Mucosa of rectum (tissue), 2 donors: ENCODE measurements at regions not wholly inside any gene's neighbourhood (a gene's known extent, or its start where the extent isn't known, plus 50 kb on each side); places are given as distances from the start of the nearest gene placed in this dataset.

Experiments
- H3K27ac ChIP-seq, 2 donors: one replicate each; pipeline ENCODE4 v1.7.0; 2013; ENCODE audit warnings: inconsistent platforms in 2 of 2, low read depth in 2 of 2, low read length in 2 of 2
- H3K27me3 ChIP-seq, 2 donors: one replicate each; pipeline ENCODE4 v1.7.0; 2013; ENCODE audit warnings: low read length in 2 of 2; ENCODE audit not compliant: control insufficient read depth in 2 of 2, insufficient read depth in 2 of 2
- H3K36me3 ChIP-seq, 2 donors: one replicate each; pipeline ENCODE4 v1.7.0; 2013; ENCODE audit warnings: low read length in 2 of 2; ENCODE audit not compliant: control insufficient read depth in 2 of 2, insufficient read depth in 2 of 2
- H3K4me1 ChIP-seq, 2 donors: one replicate each; pipeline ENCODE4 v1.7.0; 2013; ENCODE audit warnings: low read length in 2 of 2, mild to moderate bottlenecking in 1 of 2; ENCODE audit not compliant: control insufficient read depth in 2 of 2, insufficient read depth in 2 of 2
- H3K4me3 ChIP-seq, 2 donors: one replicate each; pipeline ENCODE4 v1.7.0; 2013; ENCODE audit warnings: low read length in 2 of 2
- H3K9ac ChIP-seq, 2 donors: one replicate each; pipeline ENCODE4 v1.7.0; 2013; ENCODE audit warnings: low read length in 2 of 2, low read depth in 1 of 2, mild to moderate bottlenecking in 1 of 2
- H3K9me3 ChIP-seq, 2 donors: one replicate each; pipeline ENCODE4 v1.7.0; 2013; ENCODE audit warnings: low read length in 2 of 2; ENCODE audit not compliant: control insufficient read depth in 2 of 2
- donor health status: healthy.
- donor health status: Normal muscosa, but diverticular disease.

DNA sequence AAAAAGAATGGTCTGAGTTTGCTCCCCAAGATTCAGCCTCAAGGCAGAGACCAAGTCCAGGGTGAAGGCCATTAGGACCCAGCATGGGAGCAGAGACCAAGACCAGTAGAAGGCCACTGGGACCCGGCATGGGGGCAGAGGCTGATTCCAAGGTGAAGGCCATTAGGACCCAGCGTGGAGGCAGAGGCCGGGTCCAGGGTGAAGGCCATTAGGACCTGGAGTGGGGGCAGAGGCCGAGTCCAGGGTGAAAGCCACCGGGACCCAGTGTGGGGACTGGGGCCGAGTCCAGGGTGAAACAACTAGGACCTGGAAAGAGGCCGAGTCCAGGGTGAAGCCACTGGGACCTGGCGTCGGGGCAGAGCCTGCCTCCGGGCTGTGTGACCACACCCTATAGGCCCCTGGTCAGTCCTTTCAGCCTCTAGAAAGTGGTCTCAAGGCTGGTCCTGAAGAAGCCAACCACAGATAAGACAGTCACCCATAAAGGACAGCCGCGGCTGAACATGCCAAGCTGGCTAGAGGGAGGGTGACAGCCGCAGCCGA is 113.8 kb upstream of the SALL3 start:
- H3K27me3 ChIP-seq: peaks cover 3% of the 10 kb centered on the region in 2 donors
- H3K4me3 ChIP-seq: no peak overlapping the region
- no peaks in the 10 kb centered on the region for H3K36me3 ChIP-seq
- no peaks in the 10 kb centered on the region for H3K9me3 ChIP-seq
- no peaks in the 10 kb centered on the region for H3K4me1 ChIP-seq
- H3K9ac ChIP-seq: no peak overlapping the region
- no peak overlapping the region for H3K27ac ChIP-seq

DNA sequence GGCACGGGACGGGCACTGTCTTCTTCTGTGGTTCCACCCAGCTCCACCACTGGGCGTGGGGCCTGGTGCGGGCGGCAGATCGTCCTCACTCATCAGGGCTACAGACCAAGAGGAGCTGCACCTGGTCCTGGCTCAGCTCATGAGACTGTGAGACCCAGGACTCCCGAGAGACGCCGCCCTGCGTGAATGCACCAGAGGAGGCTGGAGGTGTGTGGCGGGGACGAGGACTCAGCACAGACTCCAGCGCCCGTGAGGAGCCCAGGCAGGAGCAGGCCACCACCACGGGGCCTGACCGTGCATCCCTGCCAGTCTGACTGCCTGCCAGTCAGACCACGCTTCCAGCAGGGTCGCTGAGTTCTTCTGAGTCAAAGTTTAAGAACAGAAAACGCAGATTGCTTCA is 112.5 kb upstream of the SALL3 start:
- no peak overlapping the region for H3K9ac ChIP-seq
- H3K4me3 ChIP-seq: no peak overlapping the region
- no peaks in the 10 kb centered on the region for H3K9me3 ChIP-seq
- no peaks in the 10 kb centered on the region for H3K36me3 ChIP-seq
- no peaks in the 10 kb centered on the region for H3K4me1 ChIP-seq
- H3K27ac ChIP-seq: no peak overlapping the region
- peaks cover 0 to 3% of the 10 kb centered on the region in 2 donors for H3K27me3 ChIP-seq

DNA sequence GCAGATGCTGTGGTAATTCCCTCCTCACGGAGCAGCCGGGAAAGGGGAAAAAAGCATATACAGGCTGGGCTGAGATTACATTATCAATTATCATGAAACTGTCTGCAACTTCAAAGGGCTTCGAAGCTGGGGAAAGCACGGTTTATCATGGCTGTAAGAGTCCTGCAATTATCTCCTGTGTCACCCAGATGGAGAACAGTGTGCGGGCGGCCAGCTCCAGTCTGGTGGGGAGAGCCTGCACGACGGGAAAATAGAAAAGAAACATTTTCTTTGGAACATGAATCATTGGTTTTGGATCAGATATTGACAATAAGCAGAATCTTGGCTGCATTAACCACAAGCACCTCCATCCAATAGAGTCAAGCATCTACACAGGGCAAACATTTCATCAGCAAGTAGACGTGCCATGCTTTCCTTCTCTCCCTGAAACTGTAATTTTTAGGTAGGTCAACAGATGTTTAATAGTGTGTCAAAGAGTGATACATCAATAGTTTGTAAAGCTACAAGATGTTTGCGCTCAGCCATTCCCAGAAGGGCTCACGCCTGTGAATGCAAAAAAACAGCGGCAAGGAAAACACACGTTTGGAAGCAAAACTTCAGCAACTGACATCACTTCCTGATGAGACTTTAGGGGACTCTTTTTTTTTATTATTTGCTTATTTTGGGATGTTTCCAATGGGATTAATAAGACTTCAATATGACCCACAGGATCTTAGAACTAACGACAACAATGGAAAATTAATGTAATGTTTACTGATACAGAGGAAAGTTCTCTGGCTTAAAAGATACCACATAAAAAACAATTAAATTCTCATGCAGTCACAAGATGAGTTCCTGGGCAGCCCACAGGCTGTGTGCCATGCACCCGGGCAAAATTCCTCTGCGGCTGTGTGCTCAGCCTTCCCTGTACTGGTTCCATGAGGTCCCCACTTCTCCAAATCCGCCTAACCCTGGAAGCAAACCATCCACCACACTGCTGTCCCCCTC is 111.0 kb upstream of the SALL3 start:
- Histone ChIP-seq H3K4me3 (no peak overlapping the region), H3K27ac (no peak overlapping the region)

DNA sequence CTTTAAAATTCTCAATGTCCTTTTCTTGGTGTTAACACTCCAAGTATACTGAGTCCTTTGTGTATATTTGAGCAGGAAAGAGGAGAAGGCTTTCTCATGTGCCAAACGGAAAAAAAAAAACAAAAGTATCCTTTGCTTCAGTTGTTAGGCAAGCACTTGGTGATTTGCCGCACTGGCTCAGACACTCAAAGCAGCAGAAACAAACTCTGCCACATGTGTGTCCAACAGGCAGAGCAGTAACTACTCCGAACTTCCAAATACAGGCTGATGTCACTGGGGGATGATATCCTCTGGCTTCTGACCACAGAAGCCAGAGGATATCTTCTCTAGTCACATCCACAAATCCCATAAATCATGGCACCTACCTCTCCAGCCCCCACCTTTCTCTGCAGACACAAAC is 108.0 kb upstream of the SALL3 start:
- H3K27me3 ChIP-seq: peaks cover 0 to 3% of the 10 kb centered on the region in 2 donors
- H3K4me3 ChIP-seq: no peak overlapping the region
- H3K27ac ChIP-seq: no peak overlapping the region
- no peaks in the 10 kb centered on the region for H3K4me1 ChIP-seq
- H3K36me3 ChIP-seq: no peaks in the 10 kb centered on the region
- no peak overlapping the region for H3K9ac ChIP-seq
- H3K9me3 ChIP-seq: no peaks in the 10 kb centered on the region

More for the DNA sequence above, 111.0 kb upstream of the SALL3 start:
- H3K9me3 ChIP-seq: no peaks in the 10 kb centered on the region
- H3K27me3 ChIP-seq: peaks cover 0 to 3% of the 10 kb centered on the region in 2 donors
- no peak overlapping the region for H3K9ac ChIP-seq
- no peaks in the 10 kb centered on the region for H3K36me3 ChIP-seq
- H3K4me1 ChIP-seq: no peaks in the 10 kb centered on the region

DNA sequence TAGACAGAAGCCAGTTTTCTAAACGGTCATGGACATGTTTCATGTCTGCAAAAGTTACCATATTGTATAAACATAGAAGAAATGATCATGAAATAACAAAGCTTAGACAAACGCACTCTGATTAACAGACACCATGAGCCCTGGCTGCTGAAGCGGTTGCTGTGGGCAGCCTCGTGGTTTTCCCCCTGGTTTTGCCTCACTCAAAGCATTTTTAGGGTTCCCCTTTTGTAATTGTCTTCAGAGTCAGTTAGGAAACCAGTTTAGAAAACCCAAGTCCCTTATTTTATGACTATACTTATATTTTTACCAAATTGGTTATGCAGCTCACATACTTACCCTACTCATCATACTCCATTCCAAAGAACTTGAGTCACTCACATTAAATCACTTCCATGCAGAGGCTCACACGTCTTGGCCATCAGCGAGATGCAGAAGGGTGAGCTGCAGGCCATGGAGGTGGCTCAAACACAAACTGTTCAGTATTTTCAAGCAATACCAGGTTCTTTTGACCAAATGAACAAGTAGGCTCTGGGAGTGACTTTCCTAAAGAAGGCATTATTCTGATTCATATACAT is 105.6 kb upstream of the SALL3 start:
- Histone ChIP-seq H3K27me3 (peaks cover 0 to 2% of the 10 kb centered on the region in 2 donors), H3K4me1 (no peaks in the 10 kb centered on the region), H3K27ac (no peak overlapping the region)

DNA sequence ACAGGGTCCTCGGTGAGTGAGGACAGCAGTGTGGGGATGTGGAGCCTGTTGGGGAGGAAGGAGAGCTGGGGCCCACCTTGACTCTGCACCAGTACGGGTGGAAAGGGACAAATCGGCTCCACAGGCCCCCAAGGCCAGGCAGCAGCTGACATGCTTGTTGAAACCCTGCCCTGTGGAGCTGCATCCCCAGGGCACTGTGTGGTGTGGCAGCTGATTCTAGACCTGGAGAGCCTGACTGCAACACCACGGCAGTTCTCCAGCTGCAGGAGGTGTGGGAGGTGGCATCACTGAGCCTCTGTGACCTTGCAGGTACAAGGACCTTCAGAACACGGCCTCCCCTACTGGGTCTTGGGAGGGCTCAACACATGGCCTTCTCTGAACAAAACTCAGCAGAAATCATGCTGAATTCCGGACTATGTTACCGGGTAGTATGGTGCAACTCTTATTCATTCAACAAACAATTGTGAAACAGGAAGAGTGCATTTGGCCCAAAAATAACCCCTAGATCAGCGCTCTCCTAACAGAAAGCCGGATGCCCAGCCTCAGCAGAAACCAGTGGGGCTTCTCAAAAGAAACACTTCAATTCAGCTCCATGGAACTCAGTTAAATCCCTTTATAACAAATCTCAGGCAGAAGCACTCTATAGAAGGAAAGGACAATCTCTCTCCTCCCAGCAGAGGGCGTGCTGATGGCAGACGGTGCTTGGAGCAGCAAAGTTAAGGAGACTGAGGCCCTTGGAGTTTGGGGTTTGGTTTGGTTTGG is 104.4 kb upstream of the SALL3 start:
- no peak overlapping the region for H3K27ac ChIP-seq
- no peaks in the 10 kb centered on the region for H3K9me3 ChIP-seq
- no peaks in the 10 kb centered on the region for H3K4me1 ChIP-seq
- no peaks in the 10 kb centered on the region for H3K36me3 ChIP-seq
- H3K4me3 ChIP-seq: no peak overlapping the region
- H3K27me3 ChIP-seq: no peaks in the 10 kb centered on the region
- no peak overlapping the region for H3K9ac ChIP-seq

More for the DNA sequence above, 105.6 kb upstream of the SALL3 start:
- no peak overlapping the region for H3K4me3 ChIP-seq
- no peaks in the 10 kb centered on the region for H3K36me3 ChIP-seq
- H3K9me3 ChIP-seq: no peaks in the 10 kb centered on the region
- no peak overlapping the region for H3K9ac ChIP-seq

DNA sequence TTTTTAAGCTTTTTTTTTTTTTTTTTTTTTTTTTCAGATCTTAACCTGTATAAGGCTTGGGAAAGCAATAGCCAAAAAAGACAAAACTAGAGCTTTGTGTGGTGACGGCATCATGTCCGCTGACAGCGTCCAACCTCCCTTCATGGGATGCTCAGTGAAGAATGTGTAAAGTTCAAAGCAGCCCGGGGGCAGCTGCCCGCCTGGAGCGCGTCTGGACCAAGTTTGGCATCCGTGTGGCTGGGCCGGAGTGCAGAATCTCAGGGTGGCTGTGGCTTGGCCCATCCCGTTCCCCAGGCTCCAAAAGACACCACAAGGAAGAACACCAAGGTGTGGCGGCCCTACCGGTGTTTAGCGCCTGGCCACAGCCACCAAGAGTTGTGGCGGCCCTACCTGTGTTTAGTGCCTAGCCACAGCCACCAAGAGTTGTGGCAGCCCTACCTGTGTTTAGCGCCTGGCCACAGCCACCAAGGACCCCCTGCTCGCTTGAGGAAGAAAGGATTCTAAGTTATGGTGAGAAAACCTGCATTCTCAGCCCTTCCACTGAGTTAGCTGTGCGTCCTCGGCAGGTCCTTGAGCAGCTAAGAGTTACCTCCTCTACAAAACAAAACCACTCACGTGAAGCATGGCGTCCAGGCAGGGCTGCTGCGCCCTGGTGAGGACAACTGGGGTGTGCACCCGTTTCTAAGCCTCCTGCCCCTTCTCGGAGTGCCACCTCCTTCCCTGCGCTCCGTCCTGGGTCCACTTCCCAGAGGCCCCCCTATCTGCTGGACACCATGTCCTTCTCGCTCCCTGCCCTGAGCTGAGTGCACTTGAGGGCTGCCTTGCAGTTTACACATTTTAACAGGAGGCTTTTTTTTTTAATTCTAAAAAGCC is 103.6 kb upstream of the SALL3 start:
- no peak overlapping the region for H3K27ac ChIP-seq
- H3K4me3 ChIP-seq: no peak overlapping the region
- no peaks in the 10 kb centered on the region for H3K4me1 ChIP-seq
- H3K9ac ChIP-seq: no peak overlapping the region
- no peaks in the 10 kb centered on the region for H3K36me3 ChIP-seq
- no peaks in the 10 kb centered on the region for H3K27me3 ChIP-seq
- no peaks in the 10 kb centered on the region for H3K9me3 ChIP-seq

DNA sequence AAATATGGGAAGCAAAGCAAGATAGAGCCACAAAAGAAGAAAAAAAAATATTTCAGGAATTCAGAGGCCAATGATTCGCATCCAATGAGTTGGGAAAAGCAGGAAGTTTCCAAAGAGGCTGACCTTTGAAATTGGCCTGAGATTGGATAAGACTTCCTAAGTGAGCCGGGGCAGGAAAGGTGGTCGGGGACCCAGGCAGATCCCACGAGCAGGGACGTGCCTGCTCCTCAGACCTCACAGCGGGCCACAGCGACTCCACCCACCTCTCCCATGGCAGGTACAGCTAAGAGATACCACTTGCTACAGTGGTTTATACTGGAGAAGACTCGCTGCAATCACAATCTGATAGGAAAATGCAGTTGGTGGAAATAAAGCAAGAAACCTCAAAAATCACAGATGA is 102.8 kb upstream of the SALL3 start:
- H3K4me3 ChIP-seq: no peak overlapping the region
- H3K27ac ChIP-seq: no peak overlapping the region
- H3K4me1 ChIP-seq: no peaks in the 10 kb centered on the region
- no peaks in the 10 kb centered on the region for H3K9me3 ChIP-seq
- no peaks in the 10 kb centered on the region for H3K36me3 ChIP-seq
- no peak overlapping the region for H3K9ac ChIP-seq
- no peaks in the 10 kb centered on the region for H3K27me3 ChIP-seq

DNA sequence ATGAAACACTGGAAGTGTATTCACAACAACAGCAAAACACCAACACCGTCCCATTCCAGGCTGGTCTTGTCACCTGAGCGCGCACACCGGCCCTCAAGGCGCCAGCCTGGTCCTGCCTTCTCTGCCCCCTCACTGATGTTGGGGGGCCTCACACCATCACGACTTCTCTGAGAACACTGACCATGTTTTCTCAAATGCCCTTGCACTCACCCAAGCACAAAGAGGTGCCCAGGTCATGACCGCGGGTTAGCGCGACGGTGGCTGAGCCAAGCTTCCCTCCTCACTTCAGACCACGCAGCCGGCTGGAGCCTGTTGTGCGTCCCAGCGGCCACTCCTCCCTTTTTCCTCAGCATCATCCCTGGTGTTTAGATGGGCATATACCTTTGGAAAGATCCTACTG is 101.3 kb upstream of the SALL3 start:
- Histone ChIP-seq H3K4me1 (no peaks in the 10 kb centered on the region), H3K4me3 (no peak overlapping the region), H3K9me3 (no peaks in the 10 kb centered on the region), H3K27me3 (no peaks in the 10 kb centered on the region), H3K9ac (no peak overlapping the region), H3K27ac (no peak overlapping the region), H3K36me3 (no peaks in the 10 kb centered on the region)
